CD1c-positive myeloid dendritic cell (primary cell): ENCODE measurements at regions not wholly inside any gene's neighbourhood (a gene's known extent, or its start where the extent isn't known, plus 50 kb on each side); places are given as distances from the start of the nearest gene placed in this dataset.
"Not testable (repeated sequence)": the region's sequence is repeated elsewhere in the genome, so short reads cannot be mapped to it uniquely, and the experiment has no call there.

ENCODE experiments used
- DNase-seq: peaks from one replicate; pipeline ENCODE4 v3.0.0-alpha.2; 2016; ENCODE audit errors: extremely low spot score

DNA sequence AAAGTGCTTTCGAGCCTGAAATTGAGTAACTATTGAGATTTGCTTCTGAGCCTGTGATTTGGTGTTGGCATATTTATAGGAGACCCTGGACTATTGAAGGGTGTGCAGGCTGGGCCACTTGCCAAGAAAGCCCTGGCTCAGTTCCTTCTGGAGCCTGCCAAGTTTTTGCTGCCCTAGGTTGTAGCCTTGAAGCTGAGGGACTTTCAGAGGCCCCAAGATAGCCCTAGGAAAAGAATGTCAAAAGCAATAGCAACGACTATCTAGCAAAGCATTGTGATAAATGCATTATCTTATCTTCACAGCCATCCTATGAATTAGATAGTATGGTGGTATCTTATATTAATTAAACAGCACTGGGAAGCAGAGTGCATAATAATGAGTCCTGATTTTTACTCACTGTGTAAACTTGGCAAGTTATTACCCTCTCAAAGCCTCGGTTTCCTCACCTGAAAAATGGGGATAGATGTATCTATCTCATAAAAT is 473.7 kb upstream of the PODXL start:
- DNase-seq, result no peak

GRCh38 chr7:132029369-132030085 is 473.1 kb upstream of the PODXL start:
- DNase-seq, result no peak

GRCh38 chr7:132028144-132028920 is 471.9 kb upstream of the PODXL start:
- no peak for DNase-seq

DNA sequence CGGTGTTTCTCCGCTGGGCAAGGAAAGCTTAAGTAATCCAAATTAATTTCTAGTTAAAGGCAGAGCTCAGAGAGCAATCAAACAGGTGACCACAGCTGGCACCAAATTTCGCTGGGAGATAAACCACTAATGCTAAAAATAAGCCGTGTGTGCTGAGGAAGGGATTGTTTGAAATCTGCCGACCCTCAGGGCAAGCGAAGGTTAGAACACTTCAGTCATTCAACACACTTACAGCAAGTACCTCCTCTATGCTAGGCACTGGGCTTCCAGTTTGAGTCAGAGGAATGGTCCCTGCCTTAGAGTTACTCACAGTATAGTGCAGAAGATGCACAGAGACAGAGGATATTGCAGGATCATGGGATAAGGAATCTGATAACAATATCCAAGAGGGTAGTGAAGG is 467.9 kb upstream of the PODXL start:
- no peak for DNase-seq

DNA sequence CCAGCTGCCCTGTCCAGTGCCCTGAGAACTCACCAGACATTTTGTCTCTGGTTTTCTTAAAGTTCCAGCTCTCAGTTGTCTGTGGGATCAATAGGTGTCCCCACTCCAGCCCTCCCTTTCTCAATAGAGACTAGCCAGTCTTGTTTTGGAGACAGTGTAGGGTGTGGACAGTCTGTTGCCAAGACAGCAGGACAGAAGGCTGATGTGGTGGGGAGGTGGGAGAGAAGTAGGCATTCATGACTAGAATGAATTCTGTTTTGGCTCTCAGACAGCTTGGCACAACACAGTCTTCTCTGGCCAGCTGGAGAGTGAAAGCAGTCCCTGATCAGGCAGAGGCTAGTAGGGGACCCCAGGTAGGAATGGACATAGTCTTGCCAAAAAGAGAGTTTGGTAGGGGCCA is 467.0 kb upstream of the PODXL start:
- no peak for DNase-seq

GRCh38 chr7:132022188-132022587 is 465.8 kb upstream of the PODXL start:
- DNase-seq, result no peak

DNA sequence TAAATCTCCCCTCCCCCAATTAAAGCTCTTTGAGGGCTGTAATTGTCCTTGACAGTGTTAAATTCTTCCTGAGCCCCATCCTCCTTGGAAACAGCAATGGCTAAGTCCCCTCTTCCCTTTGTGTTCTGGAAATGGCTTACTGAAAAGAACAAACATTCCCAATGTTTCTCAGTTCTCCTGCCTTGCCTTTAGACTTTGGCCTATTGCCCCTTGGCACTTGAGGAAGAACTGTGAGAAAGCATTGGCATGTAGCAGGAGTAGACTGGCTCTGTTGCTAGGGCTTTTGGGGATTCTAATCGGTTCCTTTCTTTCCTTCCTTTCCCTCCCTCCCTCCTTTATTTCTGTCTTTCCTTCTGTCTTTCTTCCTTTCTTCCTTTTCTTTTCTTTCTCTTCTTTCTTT is 463.3 kb upstream of the PODXL start:
- no peak for DNase-seq

- DNase-seq, result no peak
Measured at GRCh38 chr7:132009778-132010177, 453.4 kb upstream of the PODXL start.

- no peak for DNase-seq
Measured at GRCh38 chr7:132004529-132004928, 448.1 kb upstream of the PODXL start.

GRCh38 chr7:132002343-132002968 is 446.0 kb upstream of the PODXL start:
- DNase-seq, result no peak

DNA sequence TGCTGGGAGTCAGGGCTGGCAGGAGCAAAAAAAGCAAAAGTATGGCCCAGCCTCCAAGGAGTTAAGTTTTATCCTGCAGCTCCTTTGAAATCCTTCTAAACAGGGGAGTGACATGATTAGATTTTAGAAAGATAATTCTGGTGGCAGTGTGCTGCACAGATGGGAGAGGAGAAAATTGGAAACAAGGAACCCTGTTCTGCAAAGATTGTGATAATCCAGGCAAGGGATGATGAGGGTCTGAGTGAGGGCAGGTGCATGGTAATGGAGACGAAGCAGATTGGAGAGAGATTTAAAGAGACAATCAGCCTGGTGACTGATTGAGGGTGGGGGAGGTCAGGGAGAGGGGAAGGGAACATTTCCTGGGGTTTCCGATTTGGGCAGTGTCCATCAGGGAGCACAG is 444.7 kb upstream of the PODXL start:
- no peak for DNase-seq

DNA sequence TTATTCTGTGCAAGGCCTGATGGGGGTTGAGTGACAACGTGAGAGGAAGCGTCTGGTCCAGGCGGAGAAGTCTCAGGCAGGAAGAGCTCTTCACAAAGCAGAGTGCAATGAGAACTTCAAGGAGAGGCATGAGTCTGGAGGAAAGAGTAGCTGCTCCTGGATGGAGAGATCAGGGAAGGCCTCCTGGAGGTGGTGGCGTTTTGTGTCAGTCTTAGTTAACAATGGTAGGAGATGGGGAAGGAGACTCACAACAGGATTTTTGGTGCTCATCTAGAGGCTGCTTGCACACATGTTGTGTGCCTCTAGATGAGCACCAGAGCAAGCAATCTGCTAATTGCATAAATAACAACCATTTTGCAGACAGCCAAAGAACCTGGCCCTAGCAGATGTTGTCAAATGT is 442.8 kb upstream of the PODXL start:
- no peak for DNase-seq

DNA sequence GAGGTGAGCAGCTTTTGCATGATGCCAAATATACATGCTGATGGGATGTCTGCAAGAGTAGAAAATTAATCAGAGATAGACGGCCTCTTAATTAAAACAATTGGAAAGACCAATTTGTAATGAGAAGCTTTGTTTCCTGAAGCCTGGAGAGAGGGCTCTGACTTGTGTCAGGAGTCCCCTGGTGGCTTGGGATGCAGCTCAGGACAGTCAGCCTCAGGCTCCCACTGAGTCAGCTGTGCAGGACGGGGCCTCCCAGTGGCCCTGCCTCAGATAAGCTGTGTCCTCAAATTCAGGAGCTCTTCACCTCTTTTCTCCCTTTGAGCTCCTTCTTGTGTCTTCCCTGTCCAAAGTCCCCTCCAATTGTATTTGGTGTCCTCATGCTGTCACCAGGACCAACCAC is 438.9 kb upstream of the PODXL start:
- no peak for DNase-seq

DNA sequence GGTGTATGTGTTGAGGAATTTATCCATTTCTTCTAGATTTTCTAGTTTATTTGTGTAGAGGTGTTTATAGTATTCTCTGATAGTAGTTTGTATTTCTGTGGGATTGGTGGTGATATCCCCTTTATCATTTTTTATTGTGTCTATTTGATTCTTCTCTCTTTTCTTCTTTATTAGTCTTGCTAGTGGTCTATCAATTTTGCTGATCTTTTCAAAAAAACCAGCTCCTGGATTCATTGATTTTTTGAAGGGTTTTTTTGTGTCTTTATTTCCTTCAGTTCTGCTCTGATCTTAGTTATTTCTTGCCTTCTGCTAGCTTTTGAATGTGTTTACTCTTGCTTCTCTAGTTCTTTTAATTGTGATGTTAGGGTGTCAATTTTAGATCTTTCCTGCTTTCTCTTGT is 424.6 kb upstream of the PODXL start:
- not testable (repeated sequence) for DNase-seq

GRCh38 chr7:131978118-131978517 is 421.7 kb upstream of the PODXL start:
- DNase-seq, result not testable (repeated sequence)

DNA sequence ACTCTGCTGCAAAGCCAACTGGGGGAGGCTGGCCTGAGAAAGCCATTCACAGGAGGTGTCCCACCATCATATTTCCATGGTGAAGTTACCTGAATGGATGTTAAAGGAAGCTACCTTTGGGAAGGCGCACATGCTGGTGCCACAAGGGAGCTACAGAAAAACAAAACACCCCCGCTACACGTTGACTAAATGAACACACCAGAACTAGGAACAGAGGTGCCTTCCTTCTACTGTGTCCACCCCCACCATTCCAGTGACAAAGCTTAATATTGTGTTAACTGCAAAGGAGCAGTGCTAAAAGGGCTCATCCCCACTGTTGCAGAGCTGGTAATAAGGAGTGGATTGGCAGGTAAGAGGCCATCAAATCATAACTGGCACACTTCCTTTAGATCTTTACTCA is 420.0 kb upstream of the PODXL start:
- DNase-seq, result no peak

DNA sequence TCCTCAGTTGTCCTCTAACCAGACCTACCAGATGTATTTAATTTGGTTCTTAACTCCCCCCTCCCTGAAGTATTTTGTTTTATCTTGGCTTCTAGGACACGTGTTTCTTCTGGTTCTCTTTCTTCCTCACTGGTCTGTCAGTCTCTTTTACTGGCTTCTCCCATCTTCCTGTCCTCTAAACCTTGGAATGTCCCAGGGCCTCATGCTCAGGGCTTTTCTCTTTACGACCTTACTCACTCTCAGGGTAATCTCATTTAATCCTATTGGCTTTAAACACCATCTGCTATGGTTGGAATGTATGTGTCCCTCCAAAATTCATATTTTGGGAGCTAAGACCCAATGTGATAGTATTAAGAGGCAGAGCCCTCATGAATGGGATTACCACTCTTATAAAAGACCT is 418.2 kb upstream of the PODXL start:
- DNase-seq, result no peak

GRCh38 chr7:131972251-131972650 is 415.8 kb upstream of the PODXL start:
- no peak for DNase-seq

DNA sequence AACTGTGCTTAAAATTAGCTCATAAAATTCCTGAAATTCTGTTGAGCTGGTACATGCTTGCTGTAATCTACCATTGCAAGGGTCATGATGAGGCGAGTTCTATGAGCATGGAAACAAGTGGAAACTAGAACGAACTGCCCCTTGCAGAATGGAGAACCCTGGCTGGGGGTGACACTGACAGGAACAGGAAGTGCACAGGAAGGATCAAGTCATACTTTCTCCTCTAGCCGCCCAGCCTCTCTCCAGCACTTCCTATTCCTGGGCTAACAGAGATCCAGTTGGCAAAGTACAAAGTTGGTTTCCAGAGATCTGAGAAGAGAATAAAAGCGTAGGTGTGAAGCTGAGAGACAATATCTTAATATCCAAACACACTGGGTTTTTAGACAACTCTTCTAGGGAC is 414.2 kb upstream of the PODXL start:
- no peak for DNase-seq

- no peak for DNase-seq
Measured at GRCh38 chr7:131969560-131969959, 413.1 kb upstream of the PODXL start.

GRCh38 chr7:131967216-131967730 is 410.8 kb upstream of the PODXL start:
- no peak for DNase-seq

DNA sequence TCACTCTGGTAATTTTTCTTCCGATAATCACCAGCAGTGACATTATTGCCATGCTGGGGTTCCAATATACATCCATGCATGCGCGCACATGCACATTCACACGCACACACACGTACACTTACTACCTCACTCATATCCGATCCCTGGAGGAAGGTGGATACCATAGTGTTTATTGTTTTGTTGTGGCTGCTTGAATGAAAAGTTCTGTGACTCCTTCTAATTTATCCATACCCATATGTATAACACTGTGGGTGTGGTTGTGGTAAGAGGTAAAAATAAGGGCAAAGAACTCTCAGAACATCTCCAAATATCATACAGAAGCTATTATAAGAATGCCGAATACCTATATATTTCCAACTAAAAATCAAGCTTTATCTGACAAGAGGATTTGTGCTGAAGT is 407.8 kb upstream of the PODXL start:
- no peak for DNase-seq
